ENCODE measurements at regions not wholly inside any gene's neighbourhood (a gene's known extent, or its start where the extent isn't known, plus 50 kb on each side); places are given as distances from the start of the nearest gene placed in this dataset.
"Not testable (repeated sequence)": the region's sequence is repeated elsewhere in the genome, so short reads cannot be mapped to it uniquely, and the experiment has no call there.

DNA sequence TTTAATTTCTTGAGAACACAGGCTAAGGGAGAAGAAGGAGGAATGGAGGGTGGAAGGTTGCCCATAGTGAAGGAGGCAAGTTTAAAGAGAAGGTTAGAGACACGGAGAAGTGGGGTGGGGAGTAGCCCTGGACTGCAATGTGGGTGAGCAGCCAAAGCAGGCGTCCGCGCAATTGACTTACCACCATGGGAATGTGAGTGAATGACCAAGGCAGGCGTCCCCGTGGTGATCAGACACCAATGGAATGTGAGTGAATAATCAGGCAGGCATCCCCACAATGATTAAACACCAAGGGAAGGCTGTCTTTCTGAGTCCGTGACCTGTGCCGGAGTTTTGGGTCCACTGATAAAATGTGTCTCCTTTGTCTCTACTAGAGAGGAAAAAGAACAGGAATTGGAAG, 1223.1 kb downstream of the ARAP2 start:
- H2BK15ac ChIP-seq (ENCODE audit: low read length); H3K9ac ChIP-seq (replicated peaks in 1 of 4; ENCODE audit: extremely low read depth in 1 of 4, low read depth in 3 of 4, low read length in 3 of 4); H3K9me3 ChIP-seq (ENCODE audit: insufficient read depth in 2 of 2, low read depth in 1 of 2, low read length in 1 of 2); H3K4me1 ChIP-seq (replicated peaks in 1 of 4; ENCODE audit: control insufficient read depth in 3 of 4, insufficient read depth in 4 of 4, low read length in 3 of 4); H3K14ac ChIP-seq (ENCODE audit: insufficient read length); H2BK20ac ChIP-seq (ENCODE audit: low read length); H2AK5ac ChIP-seq (ENCODE audit: low read depth, low read length); H2BK120ac ChIP-seq (replicated peaks; ENCODE audit: low read depth, low read length); H3K79me1 ChIP-seq (ENCODE audit: low read depth, low read length); H3K23me2 ChIP-seq (ENCODE audit: low read depth, low read length); DNase-seq (ENCODE audit: low read depth in 1 of 2, low spot score in 2 of 2); H2BK5ac ChIP-seq (ENCODE audit: low read depth, low read length); H3K4me3 ChIP-seq (ENCODE audit: extremely low read depth in 1 of 4, insufficient read depth in 2 of 4, low read depth in 3 of 4, low read length in 4 of 4); H4K8ac ChIP-seq (ENCODE audit: extremely low read depth, insufficient read depth, low read length); FAIRE-seq; H4K20me1 ChIP-seq (replicated peaks in 1 of 2; ENCODE audit: control insufficient read depth in 1 of 2, insufficient read depth in 2 of 2, low read length in 2 of 2); H4K91ac ChIP-seq (replicated peaks; ENCODE audit: insufficient read length, low read length); H3K27me3 ChIP-seq (replicated peaks in 1 of 4; ENCODE audit: control insufficient read depth in 3 of 4, extremely low read depth in 1 of 4, insufficient read depth in 3 of 4, low read length in 3 of 4); H3K23ac ChIP-seq (ENCODE audit: insufficient read length); H3K18ac ChIP-seq (ENCODE audit: extremely low read depth, low read length); H3K4me2 ChIP-seq (ENCODE audit: insufficient read depth in 1 of 2, low read depth in 2 of 2, low read length in 2 of 2); POLR2A ChIA-PET (ENCODE audit: partially characterized antibody); H3K27ac ChIP-seq (ENCODE audit: low read depth, low read length); H3K56ac ChIP-seq (replicated peaks; ENCODE audit: insufficient read length, low read depth, low read length); H4K5ac ChIP-seq (ENCODE audit: insufficient read length, low read depth, low read length); H2BK12ac ChIP-seq (ENCODE audit: low read depth, low read length); H3K36me3 ChIP-seq (ENCODE audit: control insufficient read depth in 2 of 4, insufficient read depth in 4 of 4, low read length in 3 of 4); H3K79me2 ChIP-seq (ENCODE audit: control insufficient read depth in 1 of 2, insufficient read depth in 2 of 2, low read length in 2 of 2); CTCF ChIA-PET (ENCODE audit: partially characterized antibody); H2AFZ ChIP-seq (ENCODE audit: low read length); H3K4ac ChIP-seq (replicated peaks; ENCODE audit: insufficient read length, low read depth, low read length): not testable (repeated sequence)
- TF ChIP-seq TEAD4 (IDR thresholded peaks at IDR 0.05; ENCODE audit: low read depth, low read length): 0 out of 2 replicates have a peak, but pooled peaks have one; percentile 48
- 92% methylated on average over 8 of the region's 8 CpGs; no CpG with 5 or more reads in 1 of the 2 experiments for WGBS, 2 experiments (ENCODE audit: extremely low coverage in 1 of 2, insufficient coverage in 1 of 2, insufficient read length in 1 of 2, insufficient replicate concordance in 2 of 2, low coverage in 1 of 2, low lambda C conversion rate in 2 of 2, missing lambda C conversion rate in 1 of 2)
